T-helper 1 cell treated with Interleukin-12 subunit alpha and Interleukin-12 subunit beta and Interleukin-4 antibody, amounts not matched to agents 30 μg/mL and 1 μg/mL, for 36 hours (primary cell): ENCODE measurements at regions not wholly inside any gene's neighbourhood (a gene's known extent, or its start where the extent isn't known, plus 50 kb on each side); places are given as distances from the start of the nearest gene placed in this dataset.
"Not testable (repeated sequence)": the region's sequence is repeated elsewhere in the genome, so short reads cannot be mapped to it uniquely, and the experiment has no call there.

Source experiments
- H3K27ac Mint-ChIP-seq: one replicate; pipeline ENCODE4 v1.8.0; 2021; ENCODE audit warnings: mild to moderate bottlenecking, mixed read lengths
- H3K27me3 Mint-ChIP-seq: one replicate; pipeline ENCODE4 v1.8.0; 2021; ENCODE audit warnings: low read depth, mixed read lengths
- H3K36me3 Mint-ChIP-seq: one replicate; pipeline ENCODE4 v1.8.0; 2021; ENCODE audit warnings: low read depth, mixed read lengths
- H3K4me1 Mint-ChIP-seq: one replicate; pipeline ENCODE4 v1.8.0; 2021; ENCODE audit warnings: low read depth, mixed read lengths
- H3K4me3 Mint-ChIP-seq: one replicate; pipeline ENCODE4 v1.8.0; 2021; ENCODE audit warnings: mild to moderate bottlenecking, moderate library complexity, mixed read lengths
- H3K9me3 Mint-ChIP-seq: one replicate; pipeline ENCODE4 v1.8.0; 2021; ENCODE audit warnings: mixed read lengths

- Mint-ChIP-seq H3K27ac (no peak overlapping the region), H3K4me3 (no peak overlapping the region), H3K9me3 (peaks cover 9% of the 10 kb centered on the region), H3K27me3 (no peaks in the 10 kb centered on the region), H3K4me1 (no peaks in the 10 kb centered on the region), H3K36me3 (no peaks in the 10 kb centered on the region)
These were observed 172.0 kb upstream of the MSX2 start for GRCh38 chr5:174552428-174552827.

- no peaks in the 10 kb centered on the region for H3K27me3 Mint-ChIP-seq
- no peaks in the 10 kb centered on the region for H3K4me1 Mint-ChIP-seq
- H3K36me3 Mint-ChIP-seq: no peaks in the 10 kb centered on the region
- peaks cover 9% of the 10 kb centered on the region for H3K9me3 Mint-ChIP-seq
- no peak overlapping the region for H3K4me3 Mint-ChIP-seq
- no peak overlapping the region for H3K27ac Mint-ChIP-seq
These were observed 170.8 kb upstream of the MSX2 start for GRCh38 chr5:174553556-174553955.

DNA sequence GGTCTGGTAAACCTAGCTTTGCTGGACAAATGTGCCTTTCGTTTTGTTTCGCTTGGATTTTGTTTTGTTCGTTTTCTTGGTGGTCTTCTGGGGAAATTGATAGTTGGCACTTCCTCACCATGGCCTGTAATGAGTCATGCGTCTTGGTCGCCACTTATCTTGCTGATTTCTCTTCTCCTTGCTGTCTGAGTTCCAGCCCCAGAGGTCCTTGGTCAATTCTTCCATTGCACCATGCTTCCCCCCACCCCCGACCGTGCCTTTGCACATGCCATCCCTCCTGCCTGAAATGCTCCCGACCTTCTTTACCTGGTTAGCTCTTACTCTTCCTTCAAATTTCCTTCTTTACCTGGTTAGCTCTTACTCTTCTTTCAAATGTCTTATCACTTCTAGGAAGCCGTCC lies 168.7 kb upstream of the MSX2 start:
- no peaks in the 10 kb centered on the region for H3K36me3 Mint-ChIP-seq
- H3K27ac Mint-ChIP-seq: no peak overlapping the region
- H3K4me1 Mint-ChIP-seq: no peaks in the 10 kb centered on the region
- H3K4me3 Mint-ChIP-seq: no peak overlapping the region
- peaks cover 9% of the 10 kb centered on the region for H3K9me3 Mint-ChIP-seq
- H3K27me3 Mint-ChIP-seq: no peaks in the 10 kb centered on the region

DNA sequence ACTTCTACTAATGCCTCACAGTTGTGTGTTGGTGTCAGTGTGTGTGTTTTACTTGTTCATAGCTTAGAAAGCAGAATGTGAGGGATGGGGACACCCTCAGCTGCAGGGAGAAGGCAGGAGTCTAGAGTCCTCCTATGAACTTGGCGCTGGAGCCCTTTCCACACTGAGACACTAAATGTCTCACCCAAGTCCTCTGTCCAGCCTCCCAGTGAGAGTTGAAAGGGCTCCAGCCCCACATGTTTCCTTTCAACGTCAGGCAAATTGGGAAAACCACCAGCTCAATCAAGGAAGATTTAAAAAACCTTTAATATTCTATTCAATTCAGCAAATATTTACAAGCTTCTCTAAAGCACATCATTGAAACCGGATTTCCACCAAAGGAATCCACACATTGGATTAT lies 167.6 kb upstream of the MSX2 start:
- Mint-ChIP-seq H3K4me1 (no peaks in the 10 kb centered on the region), H3K4me3 (no peak overlapping the region), H3K27ac (no peak overlapping the region), H3K27me3 (no peaks in the 10 kb centered on the region), H3K9me3 (peaks cover 9% of the 10 kb centered on the region), H3K36me3 (no peaks in the 10 kb centered on the region)

DNA sequence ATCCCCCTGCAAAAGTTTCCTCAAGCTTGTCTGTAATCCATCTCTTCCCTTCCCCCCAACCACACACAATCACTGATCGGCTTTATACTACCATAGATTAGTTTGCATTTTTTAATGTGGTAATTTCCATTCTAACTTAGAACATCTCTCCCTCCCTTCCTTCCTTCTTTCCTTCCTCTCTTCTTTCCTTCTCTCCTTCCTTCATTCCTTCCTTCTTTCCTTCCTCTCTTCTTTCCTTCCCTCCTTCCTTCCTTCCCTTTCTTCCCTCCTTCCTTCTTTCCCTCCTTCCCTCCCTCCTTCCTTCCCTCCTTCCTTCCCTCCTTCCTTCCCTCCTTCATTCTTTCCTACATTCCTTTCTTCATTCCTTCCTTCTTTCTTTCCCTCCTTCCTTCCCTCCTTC lies 166.2 kb upstream of the MSX2 start:
- H3K27me3 Mint-ChIP-seq: no peaks in the 10 kb centered on the region
- H3K36me3 Mint-ChIP-seq: no peaks in the 10 kb centered on the region
- no peak overlapping the region for H3K27ac Mint-ChIP-seq
- H3K4me1 Mint-ChIP-seq: no peaks in the 10 kb centered on the region
- peaks cover 9% of the 10 kb centered on the region for H3K9me3 Mint-ChIP-seq
- H3K4me3 Mint-ChIP-seq: no peak overlapping the region

DNA sequence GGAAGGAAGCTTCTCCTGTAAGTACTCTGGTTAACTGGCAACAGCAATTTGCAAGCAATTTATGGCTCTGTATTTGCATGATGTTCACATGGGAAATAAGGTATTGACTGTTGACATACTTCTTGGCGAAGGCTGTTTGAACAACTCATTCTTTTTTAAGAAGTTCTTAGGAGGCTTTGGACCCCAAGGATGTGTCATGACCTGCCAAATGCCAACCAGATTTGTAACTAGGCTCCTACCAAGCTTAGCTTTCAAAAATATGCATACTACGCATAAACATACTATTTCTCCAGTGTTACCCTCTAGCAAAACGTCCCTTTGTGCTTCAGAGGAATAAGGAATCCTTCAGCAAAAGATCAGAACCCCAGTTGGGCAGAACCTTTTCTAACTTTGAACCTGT lies 165.2 kb upstream of the MSX2 start:
- Mint-ChIP-seq H3K27ac (no peak overlapping the region), H3K27me3 (no peaks in the 10 kb centered on the region), H3K36me3 (no peaks in the 10 kb centered on the region), H3K9me3 (peaks cover 9% of the 10 kb centered on the region), H3K4me1 (no peaks in the 10 kb centered on the region), H3K4me3 (no peak overlapping the region)

- Mint-ChIP-seq H3K4me3 (no peak overlapping the region), H3K27me3 (no peaks in the 10 kb centered on the region), H3K9me3 (peaks cover 9% of the 10 kb centered on the region), H3K36me3 (no peaks in the 10 kb centered on the region), H3K4me1 (no peaks in the 10 kb centered on the region), H3K27ac (no peak overlapping the region)
These were observed 164.8 kb upstream of the MSX2 start for GRCh38 chr5:174559566-174560090.

- no peak overlapping the region for H3K4me3 Mint-ChIP-seq
These were observed 163.5 kb upstream of the MSX2 start for GRCh38 chr5:174560861-174561260.

GRCh38 chr5:174563040-174563439 lies 161.3 kb upstream of the MSX2 start:
- H3K36me3 Mint-ChIP-seq, H3K4me3 Mint-ChIP-seq, H3K27me3 Mint-ChIP-seq, H3K4me1 Mint-ChIP-seq, H3K9me3 Mint-ChIP-seq, H3K27ac Mint-ChIP-seq: not testable (repeated sequence)

More at GRCh38 chr5:174560861-174561260, 163.5 kb upstream of the MSX2 start:
- H3K27ac Mint-ChIP-seq: no peak overlapping the region
- H3K36me3 Mint-ChIP-seq: no peaks in the 10 kb centered on the region
- H3K9me3 Mint-ChIP-seq: peaks cover 4% of the 10 kb centered on the region
- no peaks in the 10 kb centered on the region for H3K4me1 Mint-ChIP-seq
- no peaks in the 10 kb centered on the region for H3K27me3 Mint-ChIP-seq

- H3K4me1 Mint-ChIP-seq: no peaks in the 10 kb centered on the region
- H3K27ac Mint-ChIP-seq: no peak overlapping the region
- no peaks in the 10 kb centered on the region for H3K9me3 Mint-ChIP-seq
- H3K4me3 Mint-ChIP-seq: no peak overlapping the region
- no peaks in the 10 kb centered on the region for H3K36me3 Mint-ChIP-seq
- H3K27me3 Mint-ChIP-seq: no peaks in the 10 kb centered on the region
These were observed 160.5 kb upstream of the MSX2 start for GRCh38 chr5:174563899-174564298.

DNA sequence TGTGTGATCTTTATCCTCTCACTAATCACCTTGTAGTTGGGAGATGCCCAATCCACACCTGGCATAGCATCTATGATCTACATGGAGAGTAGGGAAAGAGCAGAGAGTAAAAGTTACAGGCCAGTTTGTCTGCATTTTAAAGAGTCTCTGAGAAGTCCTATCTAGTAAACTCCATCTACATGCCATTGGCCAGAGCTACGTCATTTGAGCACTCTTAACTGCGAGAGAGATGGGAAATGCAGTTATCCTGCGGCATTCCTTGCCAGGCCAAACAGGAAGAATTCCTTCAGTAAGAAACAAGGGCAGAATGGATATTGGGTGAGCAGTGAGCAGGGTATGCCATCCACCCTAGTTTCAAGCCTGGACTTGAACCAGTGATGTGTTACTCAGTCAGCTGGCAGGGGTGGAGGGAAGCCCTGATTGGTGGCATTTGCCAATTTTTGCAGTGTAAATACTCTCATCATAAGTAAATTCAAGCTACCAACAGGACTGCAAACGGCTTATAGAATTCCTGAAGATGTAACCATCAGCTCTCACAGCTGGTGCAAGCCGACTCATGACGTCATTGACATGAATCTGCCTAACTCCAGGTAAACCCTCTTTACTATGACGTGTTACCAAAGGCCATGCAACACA lies 156.8 kb upstream of the MSX2 start:
- Mint-ChIP-seq H3K36me3 (no peaks in the 10 kb centered on the region), H3K4me1 (no peaks in the 10 kb centered on the region), H3K27ac (no peak overlapping the region), H3K27me3 (no peaks in the 10 kb centered on the region), H3K4me3 (no peak overlapping the region), H3K9me3 (no peaks in the 10 kb centered on the region)

GRCh38 chr5:174570662-174571061 lies 153.7 kb upstream of the MSX2 start:
- no peak overlapping the region for H3K27ac Mint-ChIP-seq

DNA sequence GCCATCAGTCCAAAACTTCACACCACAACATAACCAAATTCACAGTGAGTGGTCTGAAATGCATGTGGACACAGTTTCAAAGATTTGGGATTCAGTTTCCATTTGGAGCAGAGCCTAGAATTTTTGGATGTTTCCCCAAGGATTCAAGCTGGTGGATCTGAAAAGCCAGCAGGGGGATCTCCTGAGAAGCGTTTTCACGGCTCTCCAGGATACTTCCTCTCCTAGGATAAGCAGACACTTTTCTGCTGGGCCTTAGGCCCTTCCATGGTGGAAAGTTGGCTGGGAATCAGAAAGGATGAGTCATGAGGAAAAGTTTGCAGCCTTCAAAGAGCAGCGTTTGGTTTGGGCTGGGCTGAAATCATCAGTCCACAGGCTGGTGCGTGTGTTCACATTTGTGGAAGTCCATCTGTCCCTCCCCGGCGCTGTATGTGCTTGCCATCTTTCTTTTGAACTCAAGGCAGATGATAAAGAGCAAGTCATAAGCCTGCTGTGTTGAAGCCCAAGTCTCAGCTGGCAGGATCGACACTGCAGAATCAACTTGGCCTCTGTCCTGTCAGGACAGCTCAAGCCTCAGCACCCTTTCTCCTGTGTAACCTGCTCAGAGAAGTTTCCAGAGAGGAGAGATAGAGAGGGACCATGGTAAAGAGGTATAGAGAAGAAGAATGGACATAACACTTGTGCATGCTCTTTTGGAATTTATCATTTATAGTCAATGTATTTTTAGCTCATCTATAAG lies 152.6 kb upstream of the MSX2 start:
- Mint-ChIP-seq H3K4me3 (no peak overlapping the region), H3K36me3 (no peaks in the 10 kb centered on the region), H3K27ac (no peak overlapping the region), H3K4me1 (no peaks in the 10 kb centered on the region), H3K9me3 (no peaks in the 10 kb centered on the region), H3K27me3 (no peaks in the 10 kb centered on the region)

More at GRCh38 chr5:174570662-174571061, 153.7 kb upstream of the MSX2 start:
- Mint-ChIP-seq H3K4me1 (no peaks in the 10 kb centered on the region), H3K9me3 (no peaks in the 10 kb centered on the region), H3K27me3 (no peaks in the 10 kb centered on the region), H3K36me3 (no peaks in the 10 kb centered on the region), H3K4me3 (no peak overlapping the region)

DNA sequence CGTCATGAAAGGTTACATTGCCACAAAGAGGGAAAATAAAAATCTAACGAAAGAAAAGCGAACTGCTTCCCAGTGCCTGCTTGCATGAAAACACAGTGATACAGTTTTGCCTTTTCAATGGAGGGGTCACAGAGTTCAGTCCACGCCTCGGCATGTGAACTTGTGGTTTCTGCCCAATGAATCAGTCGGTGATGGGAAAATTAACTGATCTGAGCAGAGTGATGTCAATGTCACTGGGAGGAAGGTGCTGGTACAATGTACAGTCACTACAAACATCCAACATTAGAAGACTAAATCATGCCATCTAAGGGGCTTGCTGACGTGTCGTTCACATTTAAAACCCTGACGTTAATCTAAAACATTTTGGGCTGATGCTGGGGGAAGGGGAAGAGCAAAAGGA lies 151.8 kb upstream of the MSX2 start:
- H3K27ac Mint-ChIP-seq: no peak overlapping the region
- no peak overlapping the region for H3K4me3 Mint-ChIP-seq
- no peaks in the 10 kb centered on the region for H3K4me1 Mint-ChIP-seq
- no peaks in the 10 kb centered on the region for H3K27me3 Mint-ChIP-seq
- H3K36me3 Mint-ChIP-seq: no peaks in the 10 kb centered on the region
- no peaks in the 10 kb centered on the region for H3K9me3 Mint-ChIP-seq

DNA sequence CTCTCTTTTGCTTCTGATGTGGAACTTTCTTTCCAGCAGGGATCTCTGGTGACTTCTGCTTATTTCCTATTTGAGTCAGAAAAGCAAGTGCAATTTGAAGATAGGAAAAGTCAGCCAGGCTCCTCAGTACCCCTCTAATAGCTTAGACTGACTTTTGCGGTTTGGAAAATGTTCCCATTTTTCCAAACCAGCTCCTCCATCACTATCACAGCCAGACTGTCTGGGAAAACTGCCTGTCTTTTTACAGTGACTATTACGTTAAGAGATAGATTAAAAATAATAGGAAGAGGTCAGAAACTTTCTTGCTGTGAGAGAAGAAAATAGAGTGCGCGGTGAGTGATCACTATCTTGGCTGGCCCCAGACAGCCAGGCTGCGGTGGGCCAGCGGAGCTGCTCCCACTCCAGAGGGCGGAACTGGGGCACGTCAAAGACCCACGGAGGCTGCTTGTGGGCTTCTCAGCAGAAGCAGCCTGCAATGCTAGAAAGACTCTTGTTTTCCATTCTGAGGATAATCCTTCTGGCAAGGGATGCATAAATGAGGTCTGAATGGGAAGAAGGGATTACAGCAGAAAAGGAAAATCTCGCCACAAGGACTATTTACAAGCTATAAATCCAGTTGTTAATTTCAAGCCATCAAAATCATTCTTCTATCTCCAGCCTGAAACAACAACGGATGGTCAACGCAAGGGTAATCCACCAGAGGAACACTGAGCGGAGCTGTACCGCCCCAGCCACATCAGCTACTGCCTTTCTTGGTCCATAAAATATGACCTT lies 151.0 kb upstream of the MSX2 start:
- H3K36me3 Mint-ChIP-seq: no peaks in the 10 kb centered on the region
- no peak overlapping the region for H3K27ac Mint-ChIP-seq
- H3K9me3 Mint-ChIP-seq: no peaks in the 10 kb centered on the region
- no peaks in the 10 kb centered on the region for H3K27me3 Mint-ChIP-seq
- H3K4me1 Mint-ChIP-seq: no peaks in the 10 kb centered on the region
- no peak overlapping the region for H3K4me3 Mint-ChIP-seq
